HG03571 (cell line): ENCODE measurements at regions not wholly inside any gene's neighbourhood (a gene's known extent, or its start where the extent isn't known, plus 50 kb on each side); places are given as distances from the start of the nearest gene placed in this dataset.

Experiments
- ATAC-seq: cut with Tn5 transposase; IDR thresholded peaks from one replicate; pipeline ENCODE4 v1.9.1; 2021; ENCODE audit not compliant: unreplicated experiment

- ATAC-seq: no peak
Measured at GRCh38 chr14:98799891-98800290, 472.1 kb downstream of the BCL11B start.

GRCh38 chr14:98802044-98802443, 470.0 kb downstream of the BCL11B start:
- no peak for ATAC-seq

GRCh38 chr14:98803196-98803595, 468.8 kb downstream of the BCL11B start:
- ATAC-seq: no peak

- no peak for ATAC-seq
Measured at GRCh38 chr14:98808494-98809407, 463.2 kb downstream of the BCL11B start.

GRCh38 chr14:98816195-98816594, 455.8 kb downstream of the BCL11B start:
- no peak for ATAC-seq

GRCh38 chr14:98816720-98817119, 455.3 kb downstream of the BCL11B start:
- ATAC-seq: no peak

- ATAC-seq: no peak
Measured at GRCh38 chr14:98819132-98819866, 452.7 kb downstream of the BCL11B start.

GRCh38 chr14:98819867-98820206, 452.2 kb downstream of the BCL11B start:
- no peak for ATAC-seq

GRCh38 chr14:98822917-98823316, 449.1 kb downstream of the BCL11B start:
- no peak for ATAC-seq

GRCh38 chr14:98826618-98827017, 445.4 kb downstream of the BCL11B start:
- no peak for ATAC-seq

GRCh38 chr14:98834119-98834518, 437.9 kb downstream of the BCL11B start:
- no peak for ATAC-seq

GRCh38 chr14:98835051-98835824, 436.8 kb downstream of the BCL11B start:
- no peak for ATAC-seq

- ATAC-seq: no peak
Measured at GRCh38 chr14:98835825-98836100, 436.2 kb downstream of the BCL11B start.

GRCh38 chr14:98840091-98840490, 431.9 kb downstream of the BCL11B start:
- ATAC-seq: no peak

- no peak for ATAC-seq
Measured at GRCh38 chr14:98840511-98840910, 431.5 kb downstream of the BCL11B start.

GRCh38 chr14:98844456-98844855, 427.5 kb downstream of the BCL11B start:
- no peak for ATAC-seq

GRCh38 chr14:98847521-98848468, 424.2 kb downstream of the BCL11B start:
- ATAC-seq: no peak

GRCh38 chr14:98853063-98853729, 418.8 kb downstream of the BCL11B start:
- no peak for ATAC-seq

- no peak for ATAC-seq
Measured at GRCh38 chr14:98855926-98856715, 415.9 kb downstream of the BCL11B start.
